ENCODE measurements at regions not wholly inside any gene's neighbourhood (a gene's known extent, or its start where the extent isn't known, plus 50 kb on each side); places are given as distances from the start of the nearest gene placed in this dataset.

DNA sequence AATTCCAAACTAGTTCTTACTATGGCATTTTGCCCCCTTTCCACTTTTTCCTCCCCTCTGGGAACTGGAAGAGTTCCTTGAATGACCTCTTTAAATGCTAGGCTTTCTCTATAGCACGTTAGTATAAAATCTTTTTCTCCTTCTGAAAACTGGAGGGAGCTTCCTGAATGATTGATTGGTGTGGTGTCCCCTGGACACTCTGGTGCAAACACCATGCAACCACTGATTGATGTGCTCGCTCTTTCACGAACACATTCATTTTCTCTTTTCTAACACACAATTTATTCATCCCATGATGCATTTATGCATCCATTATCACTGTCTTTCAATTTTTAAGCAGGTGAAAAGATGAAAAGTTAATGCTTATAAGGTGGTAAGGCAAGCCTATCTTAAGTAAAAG, 159.1 kb upstream of the NANOGP8 start:
- TF ChIP-seq, protein P1, sequence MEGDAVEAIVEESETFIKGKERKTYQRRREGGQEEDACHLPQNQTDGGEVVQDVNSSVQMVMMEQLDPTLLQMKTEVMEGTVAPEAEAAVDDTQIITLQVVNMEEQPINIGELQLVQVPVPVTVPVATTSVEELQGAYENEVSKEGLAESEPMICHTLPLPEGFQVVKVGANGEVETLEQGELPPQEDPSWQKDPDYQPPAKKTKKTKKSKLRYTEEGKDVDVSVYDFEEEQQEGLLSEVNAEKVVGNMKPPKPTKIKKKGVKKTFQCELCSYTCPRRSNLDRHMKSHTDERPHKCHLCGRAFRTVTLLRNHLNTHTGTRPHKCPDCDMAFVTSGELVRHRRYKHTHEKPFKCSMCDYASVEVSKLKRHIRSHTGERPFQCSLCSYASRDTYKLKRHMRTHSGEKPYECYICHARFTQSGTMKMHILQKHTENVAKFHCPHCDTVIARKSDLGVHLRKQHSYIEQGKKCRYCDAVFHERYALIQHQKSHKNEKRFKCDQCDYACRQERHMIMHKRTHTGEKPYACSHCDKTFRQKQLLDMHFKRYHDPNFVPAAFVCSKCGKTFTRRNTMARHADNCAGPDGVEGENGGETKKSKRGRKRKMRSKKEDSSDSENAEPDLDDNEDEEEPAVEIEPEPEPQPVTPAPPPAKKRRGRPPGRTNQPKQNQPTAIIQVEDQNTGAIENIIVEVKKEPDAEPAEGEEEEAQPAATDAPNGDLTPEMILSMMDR (IDR thresholded peaks at IDR 0.05; ENCODE audit: poor library complexity), result no peak
- TF ChIP-seq EZH2phosphoT487 (IDR thresholded peaks at IDR 0.05; ENCODE audit: low read depth, severe bottlenecking, unreplicated experiment) (no peak), EZH2 (IDR thresholded peaks at IDR 0.05; ENCODE audit: borderline replicate concordance) (no peak)
